ENCODE measurements at regions not wholly inside any gene's neighbourhood (a gene's known extent, or its start where the extent isn't known, plus 50 kb on each side); places are given as distances from the start of the nearest gene placed in this dataset.

DNA sequence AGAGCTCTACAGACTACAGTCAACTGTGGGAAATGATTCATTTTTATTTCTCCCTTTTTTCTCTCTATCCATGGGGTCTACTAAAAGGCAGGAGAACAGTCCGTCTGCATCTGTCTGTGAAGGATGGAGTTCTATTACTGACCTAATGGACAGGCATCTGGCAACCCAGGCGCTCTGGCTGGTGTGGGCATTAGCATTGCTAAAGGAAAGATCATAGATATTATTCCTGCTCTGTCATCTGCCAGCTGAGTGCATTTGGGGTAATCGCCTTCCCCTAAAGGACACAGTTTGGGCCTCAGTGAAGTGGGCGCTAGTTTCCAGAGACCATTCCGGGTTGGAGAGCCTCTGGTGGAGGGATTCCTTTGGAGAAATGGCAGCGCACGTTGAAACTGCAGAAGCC, 201.3 kb upstream of the TCERG1L start:
- Histone ChIP-seq H3K27me3 (ENCODE audit: insufficient read depth in 3 of 3, low read length in 2 of 3) (peaks cover 0 to 7% (median 6%) of the 10 kb centered on the region in 3 donors), H3K4me3 (no peak overlapping the region), H3K27ac (no peak overlapping the region), H3K36me3 (ENCODE audit: insufficient read depth in 1 of 2, low read depth in 1 of 2) (no peaks in the 10 kb centered on the region), H3K9me3 (no peaks in the 10 kb centered on the region), H3K4me1 (no peaks in the 10 kb centered on the region)
- no peak for TF ChIP-seq CTCF (IDR thresholded peaks at IDR 0.05)
- intact Hi-C loops (cut with DNase I): no loop called here
- ATAC-seq (no peak), DNase-seq (no peak)
- 69 to 75% (median 74%) methylated on average over 7 of the region's 7 CpGs for WGBS, 3 donors

- no peak for TF ChIP-seq CTCF (IDR thresholded peaks at IDR 0.05)
- H3K27me3 ChIP-seq (ENCODE audit: insufficient read depth in 3 of 3, low read length in 2 of 3): peaks cover 0 to 7% (median 6%) of the 10 kb centered on the region in 3 donors
Measured at GRCh38 chr10:131513445-131513844, 201.9 kb upstream of the TCERG1L start.

DNA sequence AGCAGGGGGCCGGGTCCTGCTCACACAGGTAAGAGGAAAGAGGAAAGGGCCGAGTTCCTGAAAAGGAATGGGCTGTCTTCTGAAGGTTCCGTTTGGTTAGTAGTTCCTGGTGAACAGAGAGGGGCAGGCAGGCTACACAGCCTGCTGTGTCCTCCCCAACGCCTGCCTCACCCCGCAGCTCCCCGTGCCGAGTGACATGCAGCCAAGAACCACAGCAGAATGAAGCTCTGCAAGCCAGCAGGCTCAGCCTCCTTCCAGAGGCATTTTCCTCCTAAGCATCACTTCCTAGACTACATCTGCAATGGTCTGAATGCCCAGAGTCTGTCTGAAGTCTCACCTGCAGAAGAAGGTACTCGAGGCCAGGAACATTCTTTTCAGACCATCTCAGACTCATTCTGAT, 202.4 kb upstream of the TCERG1L start:
- Histone ChIP-seq H3K9me3 (no peaks in the 10 kb centered on the region), H3K36me3 (ENCODE audit: insufficient read depth in 1 of 2, low read depth in 1 of 2) (no peaks in the 10 kb centered on the region), H3K27me3 (ENCODE audit: insufficient read depth in 3 of 3, low read length in 2 of 3) (peaks cover 0 to 7% (median 6%) of the 10 kb centered on the region in 3 donors), H3K4me1 (no peaks in the 10 kb centered on the region), H3K27ac (no peak overlapping the region), H3K4me3 (no peak overlapping the region)
- TF ChIP-seq CTCF (IDR thresholded peaks at IDR 0.05): no peak
- 47 to 57% (median 48%) methylated on average over 8 of the region's 8 CpGs for WGBS, 3 donors
- no peak for DNase-seq
- intact Hi-C loops (cut with DNase I): no loop called here
- ATAC-seq: no peak

More at GRCh38 chr10:131513445-131513844, 201.9 kb upstream of the TCERG1L start:
- H3K27ac ChIP-seq: no peak overlapping the region
- ATAC-seq (no peak), DNase-seq (no peak)
- intact Hi-C loops (cut with DNase I): no loop called here
- no peaks in the 10 kb centered on the region for H3K4me1 ChIP-seq
- no peaks in the 10 kb centered on the region for H3K36me3 ChIP-seq (ENCODE audit: insufficient read depth in 1 of 2, low read depth in 1 of 2)
- 69 to 76% (median 73%) methylated on average over 4 of the region's 4 CpGs for WGBS, 3 donors
- no peak overlapping the region for H3K4me3 ChIP-seq
- no peaks in the 10 kb centered on the region for H3K9me3 ChIP-seq

DNA sequence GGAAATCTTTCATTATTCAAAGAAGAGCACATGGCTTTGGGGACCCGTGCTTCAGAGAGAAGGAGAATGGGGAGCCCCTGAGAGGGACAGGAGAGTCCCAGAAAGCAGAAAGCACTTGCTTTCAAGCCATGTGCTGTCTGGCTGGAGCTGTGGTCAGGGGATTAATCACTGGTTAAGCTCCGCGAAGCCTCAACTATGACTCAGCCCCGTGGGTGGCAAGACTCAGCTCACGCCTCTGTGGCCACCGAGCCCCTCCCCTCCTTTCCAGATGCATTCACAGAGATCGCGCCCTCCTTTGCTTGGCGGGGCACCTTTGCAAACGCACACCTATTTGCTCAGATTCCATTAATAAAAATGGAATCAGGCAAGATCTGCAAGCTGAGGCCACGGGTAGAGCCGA, 202.9 kb upstream of the TCERG1L start:
- H3K9me3 ChIP-seq: no peaks in the 10 kb centered on the region
- peaks cover 0 to 7% (median 6%) of the 10 kb centered on the region in 3 donors for H3K27me3 ChIP-seq (ENCODE audit: insufficient read depth in 3 of 3, low read length in 2 of 3)
- WGBS, 3 donors: 38 to 53% (median 46%) methylated on average over 12 of the region's 12 CpGs
- no peak overlapping the region for H3K4me3 ChIP-seq
- no peak for DNase-seq
- no peak for ATAC-seq
- no peak overlapping the region for H3K27ac ChIP-seq
- intact Hi-C loops (cut with DNase I): no loop called here
- H3K36me3 ChIP-seq (ENCODE audit: insufficient read depth in 1 of 2, low read depth in 1 of 2): no peaks in the 10 kb centered on the region
- TF ChIP-seq CTCF (IDR thresholded peaks at IDR 0.05): no peak
- H3K4me1 ChIP-seq: no peaks in the 10 kb centered on the region

GRCh38 chr10:131516285-131516684, 204.8 kb upstream of the TCERG1L start:
- DNase-seq (no peak), ATAC-seq (no peak)
- no peak overlapping the region for H3K27ac ChIP-seq
- intact Hi-C loops (cut with DNase I): no loop called here
- H3K27me3 ChIP-seq (ENCODE audit: insufficient read depth in 3 of 3, low read length in 2 of 3): peaks cover 0 to 7% (median 6%) of the 10 kb centered on the region in 3 donors
- no peaks in the 10 kb centered on the region for H3K9me3 ChIP-seq
- 82 to 88% (median 87%) methylated on average over 12 of the region's 12 CpGs for WGBS, 3 donors
- no peak for TF ChIP-seq CTCF (IDR thresholded peaks at IDR 0.05)
- no peak overlapping the region for H3K4me3 ChIP-seq
- H3K36me3 ChIP-seq (ENCODE audit: insufficient read depth in 1 of 2, low read depth in 1 of 2): no peaks in the 10 kb centered on the region
- H3K4me1 ChIP-seq: no peaks in the 10 kb centered on the region
